Stimulated activated CD4-positive, alpha-beta T cell treated with anti-CD3 and anti-CD28 coated beads, Interleukin-4, amount 100 ng/mL, for 4 hours (primary cell): ENCODE measurements at regions not wholly inside any gene's neighbourhood (a gene's known extent, or its start where the extent isn't known, plus 50 kb on each side); places are given as distances from the start of the nearest gene placed in this dataset.

ENCODE experiments used
- DNase-seq, 2 experiments: peaks; one replicate each; pipeline ENCODE4 v3.0.0-alpha.2; 2020

DNA sequence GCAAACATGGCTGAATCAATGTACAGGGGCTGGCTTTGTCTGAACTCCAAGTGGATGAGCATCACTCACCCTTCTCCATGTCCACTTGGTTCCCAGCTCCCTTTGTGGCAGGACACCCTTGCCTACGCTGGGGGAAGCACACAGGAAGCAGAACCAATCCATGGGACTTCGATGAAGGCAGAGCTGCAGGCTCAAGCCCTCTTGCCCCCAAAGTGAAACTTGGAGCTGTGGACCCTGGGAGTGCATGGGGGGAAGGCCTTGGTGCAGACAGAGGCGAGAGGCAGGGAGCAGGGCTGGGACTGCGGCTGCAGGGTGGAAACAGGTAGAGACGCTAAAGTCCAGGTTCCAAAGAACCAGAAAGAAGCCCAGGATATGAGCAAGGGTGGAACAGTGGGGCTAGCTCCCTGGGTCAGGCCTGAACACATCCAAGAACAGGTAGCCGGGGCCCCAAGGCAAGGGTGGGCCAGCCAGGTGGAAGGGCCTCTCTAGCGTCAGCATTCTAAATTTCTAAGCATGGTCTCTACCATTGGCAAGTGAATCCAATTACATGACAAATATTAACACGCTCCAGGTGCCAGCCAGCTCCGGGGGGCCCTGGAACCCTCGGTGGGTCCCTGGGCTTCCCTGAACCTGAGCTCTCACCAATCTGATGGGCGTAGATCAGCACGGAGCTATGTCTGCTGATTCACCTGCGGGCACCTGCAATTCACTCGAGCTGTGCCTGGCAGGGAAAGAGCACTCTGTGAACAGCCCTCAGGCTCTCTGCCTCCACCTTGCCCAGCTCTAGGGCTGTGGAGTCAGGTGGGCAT, 532.8 kb downstream of the BRD1 start:
- DNase-seq, result no peak

DNA sequence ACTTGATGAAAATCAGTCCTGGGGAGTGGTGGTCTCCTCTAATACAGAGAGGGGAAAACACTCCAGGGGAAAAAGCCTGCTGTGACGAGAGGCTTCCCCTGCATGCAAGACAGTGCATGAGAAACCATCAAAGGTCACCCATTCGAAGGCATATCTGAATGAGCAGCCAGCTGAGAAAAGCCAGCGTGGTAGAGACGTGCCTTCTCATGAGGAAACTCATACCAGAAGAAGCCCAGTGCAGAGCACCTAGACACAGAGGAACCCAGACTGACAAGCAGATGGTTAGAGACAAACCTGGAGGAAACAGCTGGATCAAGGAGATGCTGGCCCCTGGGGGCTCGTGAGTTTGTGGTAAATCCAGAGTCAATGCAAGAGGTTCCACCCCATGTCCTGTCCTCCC, 534.8 kb downstream of the BRD1 start:
- DNase-seq, result no peak

DNA sequence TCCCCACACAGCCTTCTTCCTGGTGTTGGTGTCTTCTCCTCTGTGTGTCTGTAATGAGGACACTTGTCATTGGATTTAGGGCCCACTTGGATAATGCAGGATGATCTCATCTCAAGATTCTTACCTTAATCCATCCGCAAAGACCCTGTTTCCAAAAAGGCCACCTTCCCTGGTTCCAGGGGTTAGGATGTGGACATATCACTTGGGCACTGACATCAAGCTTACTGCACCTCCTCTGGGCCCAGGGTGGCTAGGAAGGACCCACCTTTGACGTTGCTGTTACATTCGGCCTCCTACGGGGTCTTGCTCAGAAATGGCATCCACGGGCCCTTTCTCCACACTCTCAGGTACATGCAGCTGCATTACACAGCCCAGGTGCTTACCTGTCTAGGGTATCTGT, 535.9 kb downstream of the BRD1 start:
- no peak for DNase-seq

DNA sequence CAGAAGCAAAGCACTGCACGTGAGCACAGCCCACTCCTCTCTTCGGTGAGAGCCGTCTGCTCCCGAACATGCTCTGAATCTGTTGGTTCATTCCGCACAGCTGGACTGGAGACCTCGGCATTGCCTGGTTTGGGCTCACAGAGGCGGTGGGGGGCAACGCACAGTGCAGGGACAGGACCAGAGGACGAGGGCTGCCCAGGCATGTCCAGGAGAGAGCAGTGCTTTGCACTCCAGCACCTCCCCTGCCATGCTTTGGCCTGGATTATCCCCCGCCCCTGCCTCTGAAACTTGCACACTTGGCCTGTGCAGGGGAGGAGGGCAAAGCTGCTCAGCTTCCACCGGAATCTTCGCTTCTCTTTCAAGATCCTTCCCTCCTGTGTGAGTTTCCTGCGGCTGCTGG, 536.5 kb downstream of the BRD1 start:
- no peak for DNase-seq

DNA sequence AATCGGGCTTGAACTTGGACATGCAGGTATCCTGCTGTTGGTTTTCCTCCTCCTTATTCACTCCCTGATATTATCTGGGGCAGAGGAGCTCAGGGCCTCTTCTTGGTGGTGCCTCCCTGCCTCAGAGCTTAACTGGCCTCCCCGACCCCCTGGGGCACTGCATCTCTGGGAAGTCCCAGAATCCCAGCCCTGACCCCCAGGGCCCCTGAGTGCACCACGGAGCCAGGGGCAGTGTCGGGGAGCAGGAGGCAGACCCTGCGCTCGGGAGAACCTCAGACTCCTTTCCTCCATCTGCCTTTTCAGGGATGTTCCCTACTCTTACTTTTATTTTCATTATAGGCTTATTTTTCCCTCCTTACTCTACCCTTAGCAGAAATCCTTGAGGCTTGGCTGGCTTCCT, 537.0 kb downstream of the BRD1 start:
- no peak for DNase-seq

DNA sequence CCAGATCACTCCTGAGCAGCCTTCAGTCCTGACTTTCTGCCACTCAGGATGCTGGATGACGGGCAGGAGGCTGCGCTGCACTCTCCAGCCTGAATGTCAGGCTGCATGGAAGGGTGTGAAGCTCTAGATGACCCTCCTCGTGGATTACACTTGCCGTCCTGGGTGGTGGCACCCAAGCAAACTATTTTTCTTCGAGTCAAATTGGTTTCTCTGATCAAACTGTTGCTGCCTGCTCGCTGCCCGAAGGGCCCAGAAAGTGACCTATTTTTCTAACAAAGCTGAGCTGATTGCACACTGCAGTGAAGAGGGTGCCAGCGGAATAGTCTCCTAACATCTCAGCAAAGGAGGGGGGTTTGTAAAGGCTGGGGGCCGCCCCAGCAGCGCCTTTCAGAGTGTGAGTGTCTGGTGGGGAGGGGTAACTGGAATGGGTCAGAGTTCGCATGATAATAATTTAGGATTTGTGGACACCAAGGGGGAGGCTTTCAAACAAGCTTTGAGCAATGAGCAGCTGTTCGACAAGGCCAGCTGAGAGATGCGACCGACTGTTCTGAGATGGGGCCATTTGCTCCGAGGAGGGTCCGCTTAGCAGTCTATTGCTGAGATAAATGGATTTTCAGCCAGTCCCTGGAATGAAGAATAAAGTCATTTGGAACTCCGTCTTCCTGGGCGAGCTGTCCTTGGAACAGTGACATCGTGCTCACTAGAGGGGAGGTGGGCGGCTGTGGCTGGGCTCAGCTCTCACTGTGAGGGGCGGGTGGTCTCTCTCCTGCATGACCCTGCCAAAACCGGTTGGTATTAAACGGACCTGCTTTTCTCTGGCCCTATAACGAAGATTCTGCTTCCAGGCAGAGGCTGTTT, 537.6 kb downstream of the BRD1 start:
- no peak for DNase-seq

DNA sequence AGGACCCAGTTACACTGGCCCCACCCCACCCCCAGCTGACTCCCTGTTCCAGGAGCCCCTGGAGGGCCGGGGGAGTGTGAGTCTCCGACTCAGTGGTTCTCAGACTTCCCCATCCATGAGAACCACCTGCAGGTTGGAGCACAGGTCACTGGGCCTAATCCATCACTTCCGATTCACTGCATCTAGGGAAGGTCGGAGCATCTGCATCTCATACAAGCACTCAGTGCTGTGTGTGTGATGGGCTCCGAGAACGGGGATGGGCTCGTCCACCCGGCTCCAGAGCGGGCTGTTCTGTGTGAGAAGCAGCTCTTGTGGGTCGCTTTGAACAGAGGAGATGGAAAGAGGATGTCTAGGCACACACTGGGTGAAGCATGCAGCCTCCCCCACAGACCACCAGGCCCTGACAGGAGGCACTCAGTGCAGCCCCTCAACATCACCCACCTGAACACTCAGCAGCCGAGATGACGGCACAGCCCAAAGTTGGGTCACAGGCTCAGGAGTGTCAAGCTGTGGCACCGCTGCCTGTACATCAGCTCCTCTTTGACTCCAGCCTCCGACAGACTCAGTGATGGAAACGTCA, 541.4 kb downstream of the BRD1 start:
- DNase-seq, result no peak

DNA sequence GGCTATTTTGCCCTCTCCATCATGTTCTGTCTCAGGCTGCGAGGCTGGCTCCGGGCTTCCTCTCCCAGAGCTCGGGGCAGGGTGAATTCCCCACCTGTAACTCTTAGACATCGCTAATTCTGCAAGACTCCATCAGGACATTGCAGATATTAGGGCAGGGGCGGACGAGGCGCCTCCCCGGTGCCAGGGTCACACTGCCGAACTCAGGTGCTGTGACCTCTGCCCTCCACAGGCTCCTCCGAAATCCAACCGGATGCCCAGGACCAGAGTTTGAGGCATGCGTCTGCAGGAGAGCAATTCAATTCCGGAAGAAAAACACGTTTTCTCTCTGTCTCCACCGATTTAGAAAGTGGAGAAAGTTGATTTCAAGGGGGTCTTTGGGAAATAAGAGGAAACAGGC, 542.7 kb downstream of the BRD1 start:
- no peak for DNase-seq

DNA sequence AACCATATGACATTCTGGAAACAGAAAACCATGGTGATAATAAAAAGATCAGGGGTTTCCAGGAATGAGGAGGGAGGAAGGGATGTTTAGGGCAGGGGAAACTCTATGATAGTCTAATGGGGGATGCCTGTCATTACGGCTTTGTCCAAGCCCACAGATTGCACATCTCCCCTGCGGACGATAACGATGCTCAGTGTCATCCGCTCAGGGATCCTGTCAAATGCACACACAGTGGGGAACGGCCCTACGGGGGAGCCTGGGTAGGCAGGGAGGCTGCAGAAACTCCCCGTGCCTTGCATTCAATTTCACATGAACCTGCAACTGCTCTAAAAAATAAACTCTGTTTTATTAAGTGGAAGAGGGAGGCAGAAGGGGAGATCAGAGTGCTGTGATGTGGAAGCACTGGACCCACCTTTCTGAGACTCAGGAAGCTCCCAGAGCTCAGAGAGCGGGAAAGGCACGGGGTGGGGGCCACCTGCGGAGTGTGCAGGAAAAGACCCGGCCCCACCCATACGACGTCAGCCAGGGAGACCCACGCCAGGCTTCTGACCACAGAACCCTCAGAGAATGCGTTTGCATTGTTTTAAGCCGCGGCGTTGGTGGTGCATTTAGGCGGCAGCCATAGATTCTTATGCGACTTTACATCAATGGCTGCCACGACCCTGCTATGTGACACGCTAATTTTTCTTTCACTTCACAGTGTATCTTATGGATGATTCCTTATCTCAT, 543.5 kb downstream of the BRD1 start:
- no peak for DNase-seq

DNA sequence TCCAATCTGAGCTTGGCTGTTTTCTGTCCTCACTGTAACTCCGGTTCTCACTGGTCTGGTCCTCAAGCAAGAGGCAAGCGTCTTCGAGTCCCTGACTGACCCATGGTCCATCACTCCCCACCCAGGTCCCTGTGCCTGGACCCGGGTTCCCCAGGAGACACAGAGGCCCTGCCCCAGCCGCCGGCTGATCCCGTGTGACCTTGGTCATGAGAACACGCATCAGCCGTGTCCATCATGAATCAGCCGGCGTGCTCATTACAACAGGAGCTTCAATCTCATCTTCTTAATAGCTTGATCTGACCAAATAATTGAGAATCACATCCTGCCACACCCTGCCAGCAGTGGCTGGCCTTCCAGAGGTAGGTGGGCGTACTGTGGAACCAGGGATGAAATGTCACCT, 545.1 kb downstream of the BRD1 start:
- no peak for DNase-seq

DNA sequence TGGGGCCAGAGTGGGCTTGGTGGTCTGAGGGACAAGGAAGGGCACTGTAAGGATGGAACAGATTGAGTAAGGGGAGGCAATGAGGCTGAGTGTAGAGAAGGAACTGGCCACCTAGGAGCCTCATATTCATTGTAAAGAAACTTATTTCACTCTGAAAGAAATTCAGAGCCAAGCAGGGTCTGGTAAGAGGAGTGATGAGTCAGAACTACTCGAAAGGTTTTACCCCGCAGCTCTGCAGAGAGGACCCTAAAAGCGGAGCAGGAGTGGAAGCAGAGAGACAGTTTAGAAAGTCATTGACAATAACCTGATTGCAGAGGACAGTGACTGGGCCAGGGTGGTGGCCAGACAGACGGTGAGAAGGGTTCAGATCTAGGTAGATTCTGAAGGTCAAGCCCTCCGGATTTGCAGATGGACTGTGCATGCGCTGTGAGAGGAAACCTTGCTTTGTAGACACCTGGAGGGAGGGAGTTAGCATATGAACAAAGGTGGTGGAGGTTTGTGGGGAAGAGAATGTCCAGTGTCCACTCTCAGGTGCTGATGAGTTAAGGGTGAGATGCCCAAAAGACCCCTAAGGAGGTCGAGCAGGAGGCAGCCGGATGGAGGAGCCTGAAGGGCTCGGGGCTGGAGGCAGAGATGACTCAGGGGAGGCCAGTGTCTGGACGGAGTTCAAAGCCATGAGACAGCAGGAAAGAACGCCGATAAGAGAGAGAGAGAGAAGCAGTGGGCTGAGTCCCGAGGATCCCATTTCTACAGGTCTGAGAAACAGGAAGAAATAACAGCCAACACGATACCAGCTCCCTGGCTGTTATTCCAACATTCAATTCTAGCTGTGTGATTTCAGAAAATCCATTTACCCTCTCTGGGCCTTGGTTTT, 546.0 kb downstream of the BRD1 start:
- no peak for DNase-seq

DNA sequence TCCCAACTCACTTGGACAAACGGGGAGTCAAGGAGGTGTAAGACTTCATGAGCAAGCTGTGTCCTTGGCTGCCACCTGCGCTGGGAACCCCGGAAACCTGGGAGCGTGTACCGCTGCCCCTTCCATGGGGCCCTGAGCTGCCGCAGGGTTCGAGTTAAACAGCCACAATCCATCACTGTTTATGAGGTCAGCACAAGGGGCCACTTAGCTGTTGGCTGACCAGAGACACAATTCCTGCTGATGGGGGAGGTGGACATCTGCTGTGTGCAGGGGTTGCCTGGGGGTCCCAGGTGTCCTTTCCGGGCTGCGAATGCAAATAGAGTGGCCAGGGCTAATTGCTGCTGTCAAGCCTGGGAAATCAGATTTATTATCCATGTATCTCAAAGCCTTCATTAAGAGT, 549.3 kb downstream of the BRD1 start:
- no peak for DNase-seq

DNA sequence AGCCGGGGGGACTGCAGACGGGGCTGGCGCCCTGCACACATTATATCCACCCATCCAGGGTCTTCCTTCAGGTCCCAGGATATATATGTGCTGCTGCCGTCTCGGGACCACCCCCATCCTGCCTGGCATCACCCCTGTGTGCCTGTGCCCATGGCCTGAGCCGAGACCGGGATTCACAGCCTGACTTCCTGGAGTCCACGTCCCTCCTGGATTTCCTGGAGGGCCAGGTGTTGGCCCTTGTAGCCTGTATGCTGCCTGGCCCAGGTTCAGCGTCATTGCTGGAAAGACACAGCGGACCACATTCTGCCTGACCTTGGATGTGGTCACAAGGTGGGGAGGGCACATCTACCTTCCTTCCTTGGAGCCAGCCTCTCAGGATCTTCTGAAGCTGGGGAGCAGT, 551.1 kb downstream of the BRD1 start:
- DNase-seq, result no peak

DNA sequence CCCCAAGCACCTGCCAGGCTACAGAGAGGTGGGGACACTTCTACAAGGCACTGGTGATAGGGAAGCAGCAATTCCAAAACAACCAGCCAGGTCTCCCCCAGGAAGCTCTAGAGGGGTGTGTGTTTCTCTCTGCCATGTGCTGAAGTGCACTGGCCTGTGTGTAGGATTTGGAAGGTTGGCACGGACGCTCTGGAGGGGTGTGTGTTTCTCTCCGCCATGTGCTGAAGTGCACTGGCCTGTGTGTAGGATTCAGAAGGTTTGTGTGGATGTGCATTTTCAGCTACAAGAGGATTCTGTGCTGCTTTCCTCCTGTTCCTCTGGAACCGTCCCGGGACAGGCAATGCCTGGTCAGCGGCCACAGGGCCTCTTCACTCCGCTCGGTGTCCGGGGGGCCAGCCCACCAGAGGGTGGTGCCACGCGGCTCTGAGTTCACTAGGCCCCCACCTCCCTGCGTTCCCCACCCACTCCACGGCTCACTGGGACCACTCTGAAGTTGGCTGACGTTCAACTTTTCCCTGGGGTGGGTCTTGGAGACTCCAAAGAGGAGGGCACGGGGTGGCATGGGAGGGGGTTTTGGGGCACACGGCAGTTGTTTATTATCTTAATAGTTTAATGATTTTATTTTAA, 552.8 kb downstream of the BRD1 start:
- no peak for DNase-seq

DNA sequence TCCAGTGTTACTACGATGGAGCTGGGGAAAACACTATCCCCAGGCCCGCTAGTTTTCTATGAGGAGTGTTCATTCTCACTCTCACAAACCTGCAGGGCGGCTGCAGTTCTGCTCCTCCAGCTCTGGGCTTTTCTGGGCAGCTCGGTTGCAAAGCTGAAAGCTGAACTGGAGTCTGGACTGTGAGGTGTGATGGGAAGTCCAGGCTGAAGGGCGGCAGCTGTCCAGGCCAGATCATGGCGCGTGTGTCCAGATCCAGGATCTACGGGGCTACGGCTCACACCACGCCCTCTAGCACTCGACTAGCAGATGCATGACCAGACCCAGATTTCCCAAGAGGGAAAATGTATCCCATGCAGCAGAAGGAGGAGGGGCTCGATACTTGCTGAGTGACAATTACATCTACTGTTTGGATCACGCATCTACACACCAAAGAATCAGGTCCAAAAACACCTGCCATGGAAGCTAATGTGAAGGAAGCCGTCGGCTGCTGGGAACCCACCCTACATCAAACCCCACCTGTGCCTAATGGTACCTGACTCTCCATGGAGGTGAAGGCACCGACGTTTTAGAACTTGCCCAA, 555.0 kb downstream of the BRD1 start:
- DNase-seq, result no peak

DNA sequence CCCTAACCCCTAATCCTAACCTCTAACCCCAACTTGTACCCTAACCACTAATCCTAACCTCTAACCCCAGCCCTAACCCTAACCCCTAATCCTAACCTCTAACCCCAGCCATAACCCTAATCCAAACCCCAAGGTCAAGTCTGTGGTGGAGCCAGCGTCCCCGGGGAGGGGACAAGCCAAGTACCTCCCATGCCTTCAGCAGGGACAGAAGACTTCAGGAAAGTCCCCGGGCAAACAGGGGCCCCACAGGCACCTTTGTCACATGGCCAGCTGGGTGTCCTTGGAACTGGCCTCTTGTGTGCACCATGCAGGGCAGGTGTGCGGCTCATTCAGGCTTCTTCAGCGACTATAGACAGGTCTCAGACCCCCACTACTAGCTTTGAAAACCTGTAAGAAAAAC, 555.8 kb downstream of the BRD1 start:
- no peak for DNase-seq

DNA sequence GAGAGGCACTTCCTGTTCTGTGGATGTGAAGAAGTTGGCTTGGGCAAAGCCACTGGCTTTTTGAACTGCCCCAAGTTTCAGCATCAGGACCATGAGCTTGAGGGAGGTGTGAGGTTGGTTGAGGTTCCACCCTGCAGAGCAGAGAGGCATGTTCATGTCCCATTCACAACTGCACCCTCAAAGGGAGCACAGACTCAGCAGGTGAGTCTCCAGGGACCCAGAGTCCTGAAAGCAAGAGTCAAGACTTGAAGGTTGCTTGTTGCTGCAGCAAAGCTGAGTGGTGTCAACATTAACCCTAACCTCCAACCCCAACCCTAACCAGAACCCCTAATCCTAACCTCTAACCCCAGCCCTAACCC, 556.3 kb downstream of the BRD1 start:
- no peak for DNase-seq

DNA sequence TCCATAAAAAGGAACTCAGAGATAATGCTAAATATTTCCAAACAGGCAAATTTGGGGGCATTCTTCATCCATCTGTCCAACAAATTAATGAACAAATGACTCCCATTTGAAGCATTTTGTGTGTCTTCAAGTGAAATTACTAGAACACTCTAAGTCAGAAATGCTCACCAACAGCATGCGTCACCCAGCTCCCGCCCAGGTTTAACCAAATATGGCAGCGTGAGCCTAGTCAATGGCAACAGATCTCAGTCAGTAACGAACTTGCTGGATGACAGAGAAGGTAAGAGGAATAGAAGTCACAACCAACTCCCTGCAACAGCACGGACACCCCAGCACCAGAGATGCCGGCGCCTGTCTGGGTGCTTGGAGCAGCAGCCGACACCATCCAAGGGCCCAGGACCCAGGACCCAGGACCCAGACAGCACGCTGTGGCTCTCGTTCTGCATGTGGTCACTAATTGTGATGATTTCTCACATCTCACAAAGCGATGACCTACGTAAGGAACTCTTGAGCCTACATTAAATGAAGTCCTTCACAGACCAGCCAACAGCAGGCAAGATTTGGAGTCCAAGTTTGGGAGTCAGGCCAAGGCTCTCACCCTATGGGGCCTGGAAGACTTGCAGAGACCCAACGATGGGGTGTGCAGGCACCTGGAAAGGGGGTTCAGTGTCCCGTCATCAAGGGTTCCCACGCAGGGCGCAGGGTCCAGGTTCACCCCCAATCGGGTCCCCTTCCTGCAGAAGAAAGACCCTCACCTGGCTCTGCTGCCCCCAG, 556.9 kb downstream of the BRD1 start:
- no peak for DNase-seq

DNA sequence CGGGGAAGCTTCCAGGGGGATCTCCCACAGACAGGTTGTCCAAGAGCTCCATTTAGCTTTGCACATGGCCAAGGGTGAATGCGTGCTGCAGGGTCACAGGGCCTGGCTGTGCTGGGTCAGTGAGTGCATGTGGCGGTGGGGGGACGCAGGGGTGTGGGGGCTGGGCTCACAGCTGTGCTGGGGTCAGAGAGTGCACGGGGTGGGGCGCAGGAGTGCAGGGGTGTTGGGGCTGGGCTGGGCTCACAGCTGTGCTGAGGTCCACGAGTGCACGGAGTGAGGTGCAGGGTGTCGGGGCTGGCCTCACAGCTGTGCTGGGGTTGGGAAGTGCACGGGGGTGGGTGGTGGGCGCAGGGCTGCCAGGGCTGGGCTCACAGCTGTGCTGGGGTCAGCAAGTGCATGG, 557.7 kb downstream of the BRD1 start:
- DNase-seq, result no peak

DNA sequence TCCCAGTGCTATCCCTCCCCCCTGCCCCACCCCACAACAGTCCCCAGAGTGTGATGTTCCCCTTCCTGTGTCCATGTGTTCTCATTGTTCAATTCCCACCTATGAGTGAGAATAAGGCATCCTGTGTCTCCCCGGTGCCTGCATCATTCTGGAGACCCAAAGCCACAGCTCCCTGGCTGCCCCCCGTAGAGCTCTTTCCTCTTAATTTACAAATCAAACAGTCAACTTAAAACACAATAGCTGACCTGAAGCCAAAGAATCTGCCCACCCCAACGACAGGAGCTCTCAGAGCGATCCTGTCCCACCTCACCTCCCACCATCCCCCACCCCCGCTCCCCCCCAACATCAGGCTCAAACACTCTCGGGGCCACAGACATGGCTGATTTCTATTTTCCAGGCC, 558.3 kb downstream of the BRD1 start:
- DNase-seq, result no peak

DNA sequence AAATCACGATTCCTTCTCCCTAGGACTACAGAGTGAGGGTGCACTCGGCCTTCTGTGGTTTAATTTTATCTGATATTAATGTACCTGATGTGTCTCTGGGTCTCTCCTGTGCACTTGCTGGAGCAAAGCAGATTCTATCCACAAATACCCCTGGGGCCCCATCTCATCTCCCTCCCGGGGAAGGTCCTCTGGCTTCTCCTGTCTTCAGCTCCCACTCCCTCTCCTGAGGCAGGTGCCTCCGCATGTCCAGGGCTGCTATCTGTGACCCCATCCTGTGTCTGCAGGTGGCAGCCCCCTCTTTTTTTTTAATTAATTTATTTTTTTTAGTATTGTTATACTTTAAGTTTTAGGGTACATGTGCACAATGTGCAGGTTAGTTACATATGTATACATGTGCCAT, 558.7 kb downstream of the BRD1 start:
- DNase-seq, result no peak
